ENCODE measurements at regions not wholly inside any gene's neighbourhood (a gene's known extent, or its start where the extent isn't known, plus 50 kb on each side); places are given as distances from the start of the nearest gene placed in this dataset.

DNA sequence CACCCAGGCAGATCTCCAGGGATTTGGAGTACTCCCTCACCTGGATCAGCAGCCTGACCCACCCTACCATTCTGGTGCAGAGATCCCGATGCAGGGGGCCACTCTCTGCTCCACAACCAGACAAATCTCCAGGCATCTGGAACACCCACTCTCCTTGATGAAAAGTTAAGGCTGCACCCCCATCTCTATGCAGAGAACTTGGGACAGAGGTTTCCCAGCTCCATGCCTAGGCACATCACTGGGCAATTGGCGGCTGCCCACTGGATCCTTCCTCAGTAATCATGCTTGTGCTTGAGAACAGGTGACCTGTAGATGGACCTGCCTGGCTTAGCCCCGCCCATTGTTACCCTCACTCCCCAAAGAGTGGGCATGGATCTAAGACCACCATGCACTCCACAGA lies 624.9 kb downstream of the CBLN2 start:
- DNase-seq (ENCODE audit: low read depth in 1 of 2, low spot score in 1 of 2): no peak

- DNase-seq (ENCODE audit: low read depth in 1 of 2, low spot score in 1 of 2): no peak
These were observed 630.5 kb downstream of the CBLN2 start for GRCh38 chr18:71913641-71914040.

- no peak for DNase-seq (ENCODE audit: low read depth in 1 of 2, low spot score in 1 of 2)
These were observed 641.7 kb downstream of the CBLN2 start for GRCh38 chr18:71902482-71902881.

DNA sequence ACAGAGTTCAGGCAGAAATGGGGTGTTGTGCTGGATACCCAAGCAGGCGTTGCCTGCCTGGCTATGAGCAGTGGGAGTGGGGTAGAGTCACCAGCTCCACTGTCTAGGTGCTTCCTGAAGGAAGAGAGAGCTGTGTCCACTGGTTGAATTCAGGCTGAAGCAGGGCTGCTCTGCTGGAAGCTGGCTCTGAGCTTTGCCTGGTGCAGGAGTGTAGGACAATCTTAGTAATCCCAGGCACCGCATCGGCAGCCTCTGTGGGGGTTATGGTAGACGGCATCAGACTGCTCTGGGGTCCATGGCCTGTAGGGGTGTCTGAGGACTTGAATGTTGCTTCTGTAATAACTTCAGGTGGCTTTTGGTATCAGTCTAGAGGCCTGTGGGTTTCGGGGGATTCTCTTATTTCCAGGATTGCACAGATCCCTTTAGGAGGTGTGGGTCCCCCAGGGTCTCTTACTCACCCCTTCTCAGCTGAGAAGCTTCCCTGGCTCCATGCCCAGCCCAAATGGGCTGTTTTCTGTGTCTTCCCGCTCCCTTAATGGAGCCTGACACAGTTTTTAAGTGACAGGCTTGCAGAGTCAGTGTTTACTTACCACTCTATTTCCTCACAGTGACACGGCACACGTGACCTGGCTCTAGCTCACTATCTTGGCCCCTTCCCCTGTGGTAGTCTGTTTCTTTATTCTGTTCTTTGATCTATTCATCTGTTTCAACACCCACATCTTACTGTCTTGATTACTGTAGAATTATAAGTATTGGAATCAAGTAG lies 644.3 kb downstream of the CBLN2 start:
- DNase-seq (ENCODE audit: low read depth in 1 of 2, low spot score in 1 of 2): no peak

DNA sequence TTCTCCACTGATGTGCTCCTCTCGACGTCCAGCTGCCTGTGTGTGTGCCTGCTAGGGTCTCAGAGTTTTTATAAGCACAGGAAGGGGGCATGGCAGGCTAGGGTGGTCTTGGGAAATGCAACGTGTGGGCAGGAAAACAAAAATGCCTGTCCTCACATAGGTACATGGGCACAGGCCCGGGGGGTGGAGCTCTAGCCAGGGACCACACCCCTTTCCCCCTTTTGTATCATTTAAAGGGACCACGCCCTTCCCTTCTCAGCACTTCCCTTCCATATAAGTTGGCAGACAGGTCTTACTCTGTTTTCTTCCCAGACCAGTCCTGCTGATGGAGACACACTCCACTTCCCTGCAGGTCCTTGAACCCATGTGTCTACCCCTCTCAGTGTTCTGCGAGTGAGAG lies 645.0 kb downstream of the CBLN2 start:
- DNase-seq (ENCODE audit: low read depth in 1 of 2, low spot score in 1 of 2): no peak

- no peak for DNase-seq (ENCODE audit: low read depth in 1 of 2, low spot score in 1 of 2)
These were observed 656.6 kb downstream of the CBLN2 start for GRCh38 chr18:71887509-71887908.

DNA sequence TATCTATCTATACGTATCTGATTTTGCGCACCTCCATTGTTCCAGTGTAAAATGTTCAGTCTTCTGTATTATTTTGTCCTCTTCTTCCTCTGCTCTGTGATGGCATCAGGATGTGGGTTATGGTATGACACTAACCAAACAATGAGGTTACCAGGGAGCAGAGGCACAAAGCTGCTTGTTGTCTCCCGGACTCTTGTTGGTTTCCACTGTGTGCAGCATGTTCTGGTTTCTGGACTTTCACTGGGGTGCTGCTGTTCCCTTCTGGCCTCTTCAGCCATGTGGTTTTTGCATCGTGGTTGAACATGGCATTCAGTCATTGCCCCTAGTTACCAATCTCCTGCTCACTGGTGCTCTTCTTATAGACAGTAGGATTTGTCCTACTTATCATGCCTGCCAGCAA lies 665.9 kb downstream of the CBLN2 start:
- no peak for DNase-seq (ENCODE audit: low read depth in 1 of 2, low spot score in 1 of 2)

DNA sequence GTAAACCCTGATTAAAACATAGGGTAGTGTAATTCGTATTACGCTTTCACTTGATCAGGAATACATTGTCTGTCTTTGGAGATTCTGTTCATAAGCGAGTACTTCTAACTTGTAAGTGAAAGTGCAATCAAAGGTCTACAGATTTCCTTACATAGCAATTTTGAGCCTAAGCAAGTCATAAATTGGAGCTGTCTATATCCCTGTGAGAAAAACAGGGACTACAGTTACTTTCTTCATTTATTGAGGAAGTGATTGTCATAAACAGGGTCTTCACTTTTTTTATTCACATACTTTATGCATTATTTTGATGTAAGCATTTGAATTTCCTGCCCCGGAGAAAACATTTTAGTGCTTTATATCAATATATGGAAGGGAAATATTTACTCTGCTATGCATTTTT lies 670.4 kb downstream of the CBLN2 start:
- DNase-seq (ENCODE audit: low read depth in 1 of 2, low spot score in 1 of 2): no peak

DNA sequence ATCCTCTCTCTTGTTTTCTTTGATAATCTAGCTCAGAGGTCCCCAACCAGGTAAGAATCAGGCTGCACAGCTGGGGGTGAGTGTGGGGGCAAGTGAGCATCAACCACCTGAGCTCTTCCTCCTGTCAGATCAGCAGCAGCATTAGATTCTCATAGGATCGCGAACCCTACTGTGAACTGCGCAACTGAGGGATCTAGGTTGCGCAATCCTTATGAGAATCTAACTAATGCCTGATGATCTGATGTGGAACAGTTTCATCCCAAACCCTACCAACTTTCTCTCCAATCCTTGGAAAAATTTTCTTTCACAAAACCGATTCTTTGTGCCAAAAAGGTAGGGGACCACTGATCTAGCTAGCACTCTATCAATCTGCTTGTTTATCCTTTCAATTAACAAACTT lies 678.3 kb downstream of the CBLN2 start:
- DNase-seq (ENCODE audit: low read depth in 1 of 2, low spot score in 1 of 2): no peak

DNA sequence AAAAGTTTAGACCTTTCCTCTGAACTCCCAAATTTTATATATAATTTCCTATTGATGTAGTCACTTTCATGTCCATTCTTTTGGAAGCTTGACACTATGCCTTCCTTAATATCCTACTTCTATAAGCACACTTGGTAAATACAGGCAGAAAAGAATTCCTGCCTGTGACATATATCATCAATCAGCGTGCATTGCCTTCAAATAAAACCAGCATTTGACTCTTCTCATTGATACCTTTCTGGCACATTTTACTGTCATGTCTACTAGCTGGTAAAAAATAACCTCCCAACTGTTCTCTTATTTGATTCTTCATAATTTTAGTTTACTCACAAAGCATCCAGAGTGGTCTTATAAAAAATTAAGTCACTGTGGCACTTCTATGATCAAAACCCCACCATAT lies 693.5 kb downstream of the CBLN2 start:
- DNase-seq (ENCODE audit: low read depth in 1 of 2, low spot score in 1 of 2): no peak

DNA sequence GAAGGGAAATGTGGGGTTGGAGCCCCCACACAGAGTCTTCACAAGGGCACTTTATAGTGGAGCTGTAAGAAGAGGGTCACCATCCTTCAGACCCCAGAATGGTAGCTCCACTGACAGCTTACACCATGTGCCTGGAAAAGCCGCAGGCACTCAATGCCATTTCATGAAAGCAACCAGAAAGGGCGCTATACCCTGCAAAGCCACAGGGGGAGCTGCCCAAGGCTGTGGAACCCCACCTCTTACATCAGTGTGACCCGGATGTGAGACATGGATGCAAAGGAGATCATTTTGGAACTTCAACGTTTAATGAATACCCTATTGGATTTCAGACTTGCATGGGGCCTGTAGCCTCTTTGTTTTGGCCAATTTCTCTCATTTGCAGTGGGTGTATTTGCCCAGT lies 694.7 kb downstream of the CBLN2 start:
- no peak for DNase-seq (ENCODE audit: low read depth in 1 of 2, low spot score in 1 of 2)

DNA sequence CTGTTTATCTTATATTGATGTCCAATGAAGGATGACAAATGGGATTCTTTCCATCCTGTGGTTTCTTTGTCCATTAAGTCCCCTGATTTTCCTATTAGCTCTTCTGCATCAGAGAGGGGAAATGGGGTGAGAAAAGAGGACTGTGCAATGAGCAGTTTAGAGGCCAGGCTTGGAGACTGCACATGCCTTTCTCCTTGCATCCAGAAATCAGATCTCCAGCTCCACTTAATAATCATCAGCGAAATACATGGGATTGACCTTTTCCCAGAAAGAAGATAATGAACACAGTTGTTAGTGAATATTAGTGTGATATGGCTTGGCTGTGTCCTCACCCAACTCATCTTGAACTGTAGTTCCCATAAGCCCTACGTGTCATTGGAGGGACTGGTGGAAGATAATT lies 697.4 kb downstream of the CBLN2 start:
- no peak for DNase-seq (ENCODE audit: low read depth in 1 of 2, low spot score in 1 of 2)

- no peak for DNase-seq (ENCODE audit: low read depth in 1 of 2, low spot score in 1 of 2)
These were observed 699.3 kb downstream of the CBLN2 start for GRCh38 chr18:71844814-71845213.

- DNase-seq (ENCODE audit: low read depth in 1 of 2, low spot score in 1 of 2): no peak
These were observed 701.5 kb downstream of the CBLN2 start for GRCh38 chr18:71842666-71843065.

- DNase-seq (ENCODE audit: low read depth in 1 of 2, low spot score in 1 of 2): no peak
These were observed 706.6 kb downstream of the CBLN2 start for GRCh38 chr18:71837547-71837946.

DNA sequence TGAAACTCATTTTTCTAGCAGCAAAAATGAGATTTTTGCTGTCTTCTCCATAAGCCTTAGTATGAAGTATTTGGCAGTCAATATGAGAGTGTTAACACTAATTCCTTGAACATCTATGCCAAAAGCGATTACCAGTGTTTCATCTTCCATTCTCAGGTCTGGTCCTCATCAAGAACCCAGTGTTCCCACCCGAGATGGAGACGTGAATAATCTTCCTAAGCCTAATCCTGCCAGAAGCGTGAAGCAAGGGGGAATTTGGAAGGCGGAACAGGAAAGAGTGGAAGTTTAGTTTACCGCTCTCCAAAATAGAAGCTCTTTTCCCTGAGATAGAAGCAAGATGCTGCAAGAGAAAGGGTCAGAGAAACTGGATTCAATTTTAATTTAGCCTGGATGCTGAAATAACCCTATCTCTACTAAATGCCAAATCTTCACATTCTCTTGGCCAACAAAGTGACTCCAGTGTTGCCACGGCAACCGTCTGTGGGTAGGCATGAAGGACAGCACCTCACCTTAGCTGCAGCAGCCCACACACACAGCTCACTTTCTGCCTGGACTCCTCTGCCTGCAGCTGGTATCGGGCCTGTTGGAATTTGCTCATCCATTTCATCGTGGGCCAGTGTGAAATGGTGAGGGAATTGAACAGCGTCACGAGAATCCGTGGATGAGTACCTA lies 711.1 kb downstream of the CBLN2 start:
- no peak for DNase-seq (ENCODE audit: low read depth in 1 of 2, low spot score in 1 of 2)

DNA sequence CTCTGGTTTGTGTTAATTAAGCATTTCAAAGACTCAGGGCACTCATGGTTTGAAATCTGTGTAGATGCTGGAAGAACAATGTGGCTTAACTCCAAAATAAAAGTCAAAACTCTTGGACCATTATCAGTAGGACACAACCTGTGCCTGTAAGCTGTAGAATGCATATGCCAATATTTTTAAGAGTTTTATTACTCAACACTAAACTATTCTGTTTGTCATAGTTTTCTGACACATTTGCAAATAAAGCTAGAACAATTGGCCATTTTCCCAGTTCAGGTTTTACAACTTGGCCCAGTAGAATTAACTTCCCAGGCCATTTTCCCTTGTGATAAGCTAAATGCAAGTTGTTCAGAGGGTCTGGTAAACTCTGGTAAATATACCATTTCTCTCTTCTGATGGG lies 713.1 kb downstream of the CBLN2 start:
- DNase-seq (ENCODE audit: low read depth in 1 of 2, low spot score in 1 of 2): no peak

- no peak for DNase-seq (ENCODE audit: low read depth in 1 of 2, low spot score in 1 of 2)
These were observed 716.8 kb downstream of the CBLN2 start for GRCh38 chr18:71827301-71827700.

GRCh38 chr18:71815305-71815704 lies 728.8 kb downstream of the CBLN2 start:
- DNase-seq (ENCODE audit: low read depth in 1 of 2, low spot score in 1 of 2): no peak

DNA sequence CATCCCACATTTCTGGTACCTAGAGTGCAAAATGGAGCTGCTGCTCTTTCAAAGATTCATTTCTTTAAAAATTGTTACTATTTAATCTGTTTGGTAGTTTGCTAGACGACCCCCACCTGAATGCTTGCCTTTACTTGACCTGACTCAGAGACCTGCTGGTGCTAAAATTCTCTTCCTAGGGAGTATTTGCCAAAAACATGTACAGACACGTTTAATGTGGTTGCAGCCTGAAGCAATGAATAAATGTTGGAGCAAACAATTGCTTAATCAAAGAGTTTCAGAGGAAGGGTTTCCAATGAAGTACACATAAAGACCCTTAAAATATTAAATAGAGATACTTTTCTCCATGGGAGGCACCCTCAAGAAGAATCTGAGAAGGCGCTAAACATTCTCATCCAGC lies 734.4 kb downstream of the CBLN2 start:
- no peak for DNase-seq (ENCODE audit: low read depth in 1 of 2, low spot score in 1 of 2)

DNA sequence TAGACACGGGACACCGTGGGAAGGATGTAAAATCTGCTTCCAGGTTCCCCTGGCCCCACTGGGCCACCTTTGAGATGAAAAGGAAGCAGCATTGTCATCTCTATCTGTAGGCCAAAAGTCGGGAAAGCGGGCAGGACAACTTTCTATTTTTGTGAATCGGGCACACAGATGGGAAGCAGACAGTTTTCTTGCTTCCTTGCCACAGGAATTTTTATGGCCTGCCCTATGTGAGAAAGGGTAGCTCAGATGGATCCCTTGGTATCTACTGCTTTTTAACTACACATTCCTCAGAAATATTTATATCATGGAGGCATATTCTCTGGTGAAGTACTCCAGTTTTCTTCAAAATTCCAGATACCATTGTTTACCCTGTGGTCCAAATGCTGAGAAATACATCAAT lies 735.5 kb downstream of the CBLN2 start:
- no peak for DNase-seq (ENCODE audit: low read depth in 1 of 2, low spot score in 1 of 2)

- DNase-seq (ENCODE audit: low read depth in 1 of 2, low spot score in 1 of 2): no peak
These were observed 736.6 kb downstream of the CBLN2 start for GRCh38 chr18:71807586-71807985.
